ENCODE measurements at regions not wholly inside any gene's neighbourhood (a gene's known extent, or its start where the extent isn't known, plus 50 kb on each side); places are given as distances from the start of the nearest gene placed in this dataset.

GRCh38 chr1:81455481-81455880 lies 345.3 kb upstream of the ADGRL2 start:
- H3K4me3 ChIP-seq (ENCODE audit: low read length): no peak overlapping the region
- no peaks in the 10 kb centered on the region for H4K20me1 ChIP-seq (ENCODE audit: insufficient read depth, low read depth, low read length)
- H2AFZ ChIP-seq (ENCODE audit: low read length): no peak overlapping the region
- H3K4me1 ChIP-seq (ENCODE audit: low read length): no peaks in the 10 kb centered on the region
- H3K9me3 ChIP-seq (ENCODE audit: low read length): peaks cover 12% of the 10 kb centered on the region; the same call in 1 of the 2 replicates
- H3K4me2 ChIP-seq (ENCODE audit: low read depth, low read length, poor library complexity, severe bottlenecking): no peak overlapping the region
- no peak overlapping the region for H3K9ac ChIP-seq (ENCODE audit: low read length)
- H3K9me2 ChIP-seq (replicated peaks; ENCODE audit: insufficient read depth, low read length): no peaks in the 10 kb centered on the region
- no peaks in the 10 kb centered on the region for H3K36me3 ChIP-seq (ENCODE audit: insufficient read depth, low read length)
- H3K27ac ChIP-seq (ENCODE audit: low read length): no peak overlapping the region
- DNase-seq: no peak
- H3K27me3 ChIP-seq (ENCODE audit: low read length): no peaks in the 10 kb centered on the region
- H3K79me2 ChIP-seq (ENCODE audit: low read length): no peaks in the 10 kb centered on the region

GRCh38 chr1:81453971-81454370 lies 346.8 kb upstream of the ADGRL2 start:
- no peaks in the 10 kb centered on the region for H3K4me1 ChIP-seq (ENCODE audit: low read length)

GRCh38 chr1:81453367-81453703 lies 347.4 kb upstream of the ADGRL2 start:
- H3K27ac ChIP-seq (ENCODE audit: low read length): no peak overlapping the region
- DNase-seq: no peak
- H3K36me3 ChIP-seq (ENCODE audit: insufficient read depth, low read length): no peaks in the 10 kb centered on the region
- H3K27me3 ChIP-seq (ENCODE audit: low read length): no peaks in the 10 kb centered on the region
- no peaks in the 10 kb centered on the region for H4K20me1 ChIP-seq (ENCODE audit: insufficient read depth, low read depth, low read length)
- H2AFZ ChIP-seq (ENCODE audit: low read length): no peak overlapping the region
- no peak overlapping the region for H3K9ac ChIP-seq (ENCODE audit: low read length)
- H3K4me3 ChIP-seq (ENCODE audit: low read length): no peak overlapping the region
- no peaks in the 10 kb centered on the region for H3K79me2 ChIP-seq (ENCODE audit: low read length)
- H3K4me2 ChIP-seq (ENCODE audit: low read depth, low read length, poor library complexity, severe bottlenecking): no peak overlapping the region
- no peaks in the 10 kb centered on the region for H3K4me1 ChIP-seq (ENCODE audit: low read length)
- H3K9me2 ChIP-seq (replicated peaks; ENCODE audit: insufficient read depth, low read length): no peaks in the 10 kb centered on the region
- H3K9me3 ChIP-seq (ENCODE audit: low read length): peaks cover 7% of the 10 kb centered on the region; the same call in 1 of the 2 replicates

More at GRCh38 chr1:81453971-81454370, 346.8 kb upstream of the ADGRL2 start:
- Histone ChIP-seq H3K27ac (ENCODE audit: low read length) (no peak overlapping the region), H3K36me3 (ENCODE audit: insufficient read depth, low read length) (no peaks in the 10 kb centered on the region), H3K9me3 (ENCODE audit: low read length) (peaks cover 7% of the 10 kb centered on the region; the same call in 1 of the 2 replicates), H3K4me2 (ENCODE audit: low read depth, low read length, poor library complexity, severe bottlenecking) (no peak overlapping the region), H3K9ac (ENCODE audit: low read length) (no peak overlapping the region), H3K9me2 (replicated peaks; ENCODE audit: insufficient read depth, low read length) (no peaks in the 10 kb centered on the region), H3K79me2 (ENCODE audit: low read length) (no peaks in the 10 kb centered on the region), H4K20me1 (ENCODE audit: insufficient read depth, low read depth, low read length) (no peaks in the 10 kb centered on the region), H3K4me3 (ENCODE audit: low read length) (no peak overlapping the region), H3K27me3 (ENCODE audit: low read length) (no peaks in the 10 kb centered on the region), H2AFZ (ENCODE audit: low read length) (no peak overlapping the region)
- no peak for DNase-seq

GRCh38 chr1:81452693-81453366 lies 347.9 kb upstream of the ADGRL2 start:
- H3K9me2 ChIP-seq (replicated peaks; ENCODE audit: insufficient read depth, low read length): no peaks in the 10 kb centered on the region
- H3K79me2 ChIP-seq (ENCODE audit: low read length): no peaks in the 10 kb centered on the region
- no peak overlapping the region for H3K4me3 ChIP-seq (ENCODE audit: low read length)
- no peaks in the 10 kb centered on the region for H4K20me1 ChIP-seq (ENCODE audit: insufficient read depth, low read depth, low read length)
- H3K27ac ChIP-seq (ENCODE audit: low read length): no peak overlapping the region
- no peak overlapping the region for H3K4me2 ChIP-seq (ENCODE audit: low read depth, low read length, poor library complexity, severe bottlenecking)
- DNase-seq: no peak
- no peak overlapping the region for H2AFZ ChIP-seq (ENCODE audit: low read length)
- H3K4me1 ChIP-seq (ENCODE audit: low read length): no peaks in the 10 kb centered on the region
- H3K27me3 ChIP-seq (ENCODE audit: low read length): no peaks in the 10 kb centered on the region
- peaks cover 3% of the 10 kb centered on the region; the same call in 1 of the 2 replicates for H3K9me3 ChIP-seq (ENCODE audit: low read length)
- H3K9ac ChIP-seq (ENCODE audit: low read length): no peak overlapping the region
- no peaks in the 10 kb centered on the region for H3K36me3 ChIP-seq (ENCODE audit: insufficient read depth, low read length)

GRCh38 chr1:81449786-81450185 lies 350.9 kb upstream of the ADGRL2 start:
- Histone ChIP-seq H3K27me3 (ENCODE audit: low read length) (no peaks in the 10 kb centered on the region), H3K36me3 (ENCODE audit: insufficient read depth, low read length) (no peaks in the 10 kb centered on the region), H4K20me1 (ENCODE audit: insufficient read depth, low read depth, low read length) (no peaks in the 10 kb centered on the region), H3K9me2 (replicated peaks; ENCODE audit: insufficient read depth, low read length) (no peaks in the 10 kb centered on the region), H3K79me2 (ENCODE audit: low read length) (no peaks in the 10 kb centered on the region), H3K4me2 (ENCODE audit: low read depth, low read length, poor library complexity, severe bottlenecking) (no peak overlapping the region), H3K9me3 (ENCODE audit: low read length) (peaks cover 7% of the 10 kb centered on the region), H3K27ac (ENCODE audit: low read length) (no peak overlapping the region), H2AFZ (ENCODE audit: low read length) (no peak overlapping the region), H3K4me3 (ENCODE audit: low read length) (no peak overlapping the region), H3K9ac (ENCODE audit: low read length) (no peak overlapping the region), H3K4me1 (ENCODE audit: low read length) (no peaks in the 10 kb centered on the region)
- no peak for DNase-seq

- Histone ChIP-seq H3K4me1 (ENCODE audit: low read length) (no peaks in the 10 kb centered on the region), H2AFZ (ENCODE audit: low read length) (no peak overlapping the region), H3K27me3 (ENCODE audit: low read length) (no peaks in the 10 kb centered on the region), H3K4me2 (ENCODE audit: low read depth, low read length, poor library complexity, severe bottlenecking) (no peak overlapping the region), H3K4me3 (ENCODE audit: low read length) (no peak overlapping the region), H3K36me3 (ENCODE audit: insufficient read depth, low read length) (no peaks in the 10 kb centered on the region), H4K20me1 (ENCODE audit: insufficient read depth, low read depth, low read length) (no peaks in the 10 kb centered on the region), H3K9me2 (replicated peaks; ENCODE audit: insufficient read depth, low read length) (no peaks in the 10 kb centered on the region), H3K9me3 (ENCODE audit: low read length) (peaks cover 7% of the 10 kb centered on the region), H3K79me2 (ENCODE audit: low read length) (no peaks in the 10 kb centered on the region), H3K27ac (ENCODE audit: low read length) (no peak overlapping the region), H3K9ac (ENCODE audit: low read length) (no peak overlapping the region)
- no peak for DNase-seq
These were observed 354.6 kb upstream of the ADGRL2 start for GRCh38 chr1:81446000-81446669.

- Histone ChIP-seq H3K4me3 (ENCODE audit: low read length) (no peak overlapping the region), H3K36me3 (ENCODE audit: insufficient read depth, low read length) (no peaks in the 10 kb centered on the region), H3K9ac (ENCODE audit: low read length) (no peak overlapping the region), H3K27me3 (ENCODE audit: low read length) (no peaks in the 10 kb centered on the region), H3K9me2 (replicated peaks; ENCODE audit: insufficient read depth, low read length) (no peaks in the 10 kb centered on the region), H2AFZ (ENCODE audit: low read length) (no peak overlapping the region), H3K79me2 (ENCODE audit: low read length) (no peaks in the 10 kb centered on the region), H3K4me2 (ENCODE audit: low read depth, low read length, poor library complexity, severe bottlenecking) (no peak overlapping the region), H3K9me3 (ENCODE audit: low read length) (peaks cover 18% of the 10 kb centered on the region), H3K27ac (ENCODE audit: low read length) (no peak overlapping the region), H3K4me1 (ENCODE audit: low read length) (no peaks in the 10 kb centered on the region), H4K20me1 (ENCODE audit: insufficient read depth, low read depth, low read length) (no peaks in the 10 kb centered on the region)
- no peak for DNase-seq
These were observed 357.4 kb upstream of the ADGRL2 start for GRCh38 chr1:81443288-81443687.

- H4K20me1 ChIP-seq (ENCODE audit: insufficient read depth, low read depth, low read length): no peaks in the 10 kb centered on the region
- H2AFZ ChIP-seq (ENCODE audit: low read length): no peak overlapping the region
- H3K4me2 ChIP-seq (ENCODE audit: low read depth, low read length, poor library complexity, severe bottlenecking): no peak overlapping the region
- H3K4me3 ChIP-seq (ENCODE audit: low read length): no peak overlapping the region
- DNase-seq: no peak
- no peaks in the 10 kb centered on the region for H3K27me3 ChIP-seq (ENCODE audit: low read length)
- no peak overlapping the region for H3K27ac ChIP-seq (ENCODE audit: low read length)
- no peak overlapping the region for H3K9ac ChIP-seq (ENCODE audit: low read length)
- no peaks in the 10 kb centered on the region for H3K79me2 ChIP-seq (ENCODE audit: low read length)
- no peaks in the 10 kb centered on the region for H3K4me1 ChIP-seq (ENCODE audit: low read length)
- no peaks in the 10 kb centered on the region for H3K9me2 ChIP-seq (replicated peaks; ENCODE audit: insufficient read depth, low read length)
- peaks cover 20% of the 10 kb centered on the region; the same call in 1 of the 2 replicates for H3K9me3 ChIP-seq (ENCODE audit: low read length)
- no peaks in the 10 kb centered on the region for H3K36me3 ChIP-seq (ENCODE audit: insufficient read depth, low read length)
These were observed 361.5 kb upstream of the ADGRL2 start for GRCh38 chr1:81439046-81439823.
